ENCODE measurements at regions not wholly inside any gene's neighbourhood (a gene's known extent, or its start where the extent isn't known, plus 50 kb on each side); places are given as distances from the start of the nearest gene placed in this dataset.
A peak's percentile ranks its signal among the peaks of the same experiment; 100 is the strongest.

- TF ChIP-seq CTCF (conservative IDR thresholded peaks at IDR 0.05; ENCODE audit: control insufficient read depth, insufficient read depth, low read depth, low read length): no peak
- no peak overlapping the region for H3K4me3 ChIP-seq (ENCODE audit: control insufficient read depth, low read depth, low read length)
- no peak for DNase-seq (ENCODE audit: low read depth)
These were observed 491.0 kb downstream of the ETNK1 start for GRCh38 chr12:23115984-23116383.

- no peak for DNase-seq (ENCODE audit: low read depth)
- no peak overlapping the region for H3K4me3 ChIP-seq (ENCODE audit: control insufficient read depth, low read depth, low read length)
- no peak for TF ChIP-seq CTCF (conservative IDR thresholded peaks at IDR 0.05; ENCODE audit: control insufficient read depth, insufficient read depth, low read depth, low read length)
These were observed 501.8 kb downstream of the ETNK1 start for GRCh38 chr12:23126794-23127193.

- no peak for TF ChIP-seq CTCF (conservative IDR thresholded peaks at IDR 0.05; ENCODE audit: control insufficient read depth, insufficient read depth, low read depth, low read length)
- H3K4me3 ChIP-seq (ENCODE audit: control insufficient read depth, low read depth, low read length): no peak overlapping the region
- no peak for DNase-seq (ENCODE audit: low read depth)
These were observed 502.7 kb downstream of the ETNK1 start for GRCh38 chr12:23127701-23128100.

GRCh38 chr12:23128462-23128861 lies 503.5 kb downstream of the ETNK1 start:
- H3K4me3 ChIP-seq (ENCODE audit: control insufficient read depth, low read depth, low read length): no peak overlapping the region
- TF ChIP-seq CTCF (conservative IDR thresholded peaks at IDR 0.05; ENCODE audit: control insufficient read depth, insufficient read depth, low read depth, low read length): no peak
- DNase-seq (ENCODE audit: low read depth): no peak

- no peak for TF ChIP-seq CTCF (conservative IDR thresholded peaks at IDR 0.05; ENCODE audit: control insufficient read depth, insufficient read depth, low read depth, low read length)
- H3K4me3 ChIP-seq (ENCODE audit: control insufficient read depth, low read depth, low read length): no peak overlapping the region
These were observed 507.4 kb downstream of the ETNK1 start for GRCh38 chr12:23132357-23132756.

GRCh38 chr12:23133471-23133870 lies 508.5 kb downstream of the ETNK1 start:
- H3K4me3 ChIP-seq (ENCODE audit: control insufficient read depth, low read depth, low read length): no peak overlapping the region
- no peak for DNase-seq (ENCODE audit: low read depth)
- no peak for TF ChIP-seq CTCF (conservative IDR thresholded peaks at IDR 0.05; ENCODE audit: control insufficient read depth, insufficient read depth, low read depth, low read length)

More at GRCh38 chr12:23132357-23132756, 507.4 kb downstream of the ETNK1 start:
- no peak for DNase-seq (ENCODE audit: low read depth)

- no peak overlapping the region for H3K4me3 ChIP-seq (ENCODE audit: control insufficient read depth, low read depth, low read length)
- no peak for TF ChIP-seq CTCF (conservative IDR thresholded peaks at IDR 0.05; ENCODE audit: control insufficient read depth, insufficient read depth, low read depth, low read length)
- peak; percentile 6 for DNase-seq (ENCODE audit: low read depth)
These were observed 514.1 kb downstream of the ETNK1 start for GRCh38 chr12:23139026-23139425.

All from fibroblast of mammary gland (primary cell).